Thyroid gland (tissue), 4 donors: ENCODE measurements at regions not wholly inside any gene's neighbourhood (a gene's known extent, or its start where the extent isn't known, plus 50 kb on each side); places are given as distances from the start of the nearest gene placed in this dataset.

Experiments used
- DNase-seq, 2 donors: peaks; one replicate each; pipeline ENCODE4 v3.0.0-alpha.2; 2019
- H3K27ac ChIP-seq, 3 donors: fragments of 200-600 bp; sonication (generic); 1 replicate in 2 of 3; 2 replicates in 1 of 3; pipeline ENCODE4 v1.5.1; 2016 to 2019; ENCODE audit warnings: mild to moderate bottlenecking in 1 of 3, moderate library complexity in 1 of 3
- H3K27me3 ChIP-seq: fragments of 200-600 bp; sonication (generic); one replicate; pipeline ENCODE4 v1.5.1; 2019
- H3K36me3 ChIP-seq, 2 donors: fragments of 200-600 bp; sonication (generic); one replicate each; pipeline ENCODE4 v1.5.1; 2016 to 2019
- H3K4me1 ChIP-seq, 2 donors: fragments of 200-600 bp; sonication (generic); one replicate each; pipeline ENCODE4 v1.5.1; 2017 to 2019
- H3K4me3 ChIP-seq, 3 donors: fragments of 200-600 bp; sonication (generic); replicated peaks in 1 of 3; 1 replicate in 2 of 3; 2 replicates in 1 of 3; pipeline ENCODE4 v1.5.1; 2016; ENCODE audit warnings: mild to moderate bottlenecking in 1 of 3
- H3K9me3 ChIP-seq: fragments of 200-600 bp; sonication (generic); one replicate; pipeline ENCODE4 v1.5.1; 2017
- CTCF ChIP-seq, 6 experiments: fragments of 200-600 bp in 3 of 6; fragments of 450-650 bp in 3 of 6; sonication (generic) in 3 of 6; IDR thresholded peaks; one replicate each; pipeline ENCODE4 v1.5.1; 2016 to 2019; ENCODE audit warnings: antibody characterized with exemption in 6 of 6, mild to moderate bottlenecking in 2 of 6, inconsistent platforms in 1 of 6, moderate library complexity in 1 of 6
- POLR2A ChIP-seq, 2 donors: fragments of 450-650 bp; IDR thresholded peaks; one replicate each; pipeline ENCODE4 v1.6.1; 2017; ENCODE audit warnings: antibody characterized with exemption in 2 of 2, mild to moderate bottlenecking in 2 of 2, moderate library complexity in 1 of 2
- WGBS, 2 donors: methylation state at CpG; one replicate each; pipeline ENCODE4 v1.1.5; 2017; 5-methylcytosine and 5-hydroxymethylcytosine counted together
- intact Hi-C: fragments of 100-400 bp; cut with DNase I; formaldehyde crosslinking; loops from one replicate; pipeline ENCODE4 v1.15.1; 2023

- TF ChIP-seq POLR2A (IDR thresholded peaks at IDR 0.05) (no peak), CTCF (IDR thresholded peaks at IDR 0.05) (no peak)
- Histone ChIP-seq H3K9me3 (no peaks in the 10 kb centered on the region), H3K27ac (no peak overlapping the region), H3K4me1 (no peaks in the 10 kb centered on the region), H3K27me3 (no peaks in the 10 kb centered on the region), H3K4me3 (no peak overlapping the region), H3K36me3 (no peaks in the 10 kb centered on the region)
- intact Hi-C loops: no loop called here
- 61 to 72% methylated on average over 2 of the region's 2 CpGs for WGBS, 2 donors
- no peak for DNase-seq
Measured at GRCh38 chr19:33895366-33895765, 98.7 kb downstream of the KCTD15 start.

GRCh38 chr19:33898062-33898677, 101.5 kb downstream of the KCTD15 start:
- H3K36me3 ChIP-seq: no peaks in the 10 kb centered on the region
- H3K4me3 ChIP-seq: no peak overlapping the region
- intact Hi-C loops: no loop called here
- no peaks in the 10 kb centered on the region for H3K4me1 ChIP-seq
- no peaks in the 10 kb centered on the region for H3K27me3 ChIP-seq
- no peaks in the 10 kb centered on the region for H3K9me3 ChIP-seq
- DNase-seq: no peak
- H3K27ac ChIP-seq: no peak overlapping the region
- TF ChIP-seq CTCF (IDR thresholded peaks at IDR 0.05) (no peak), POLR2A (IDR thresholded peaks at IDR 0.05) (no peak)

- intact Hi-C loops: no loop called here
- no peak for DNase-seq
- TF ChIP-seq CTCF (IDR thresholded peaks at IDR 0.05) (no peak), POLR2A (IDR thresholded peaks at IDR 0.05) (no peak)
- Histone ChIP-seq H3K9me3 (no peaks in the 10 kb centered on the region), H3K36me3 (no peaks in the 10 kb centered on the region), H3K4me3 (no peak overlapping the region), H3K4me1 (peaks cover 0 to 5% of the 10 kb centered on the region in 2 donors), H3K27me3 (no peaks in the 10 kb centered on the region), H3K27ac (no peak overlapping the region)
- 64 to 65% methylated on average over 3 of the region's 3 CpGs for WGBS, 2 donors
Measured at GRCh38 chr19:33900817-33901216, 104.1 kb downstream of the KCTD15 start.

- DNase-seq: no peak
- H3K27me3 ChIP-seq: no peaks in the 10 kb centered on the region
- no peak for TF ChIP-seq CTCF (IDR thresholded peaks at IDR 0.05)
- TF ChIP-seq POLR2A (IDR thresholded peaks at IDR 0.05): no peak
- 30 to 40% methylated on average over 3 of the region's 3 CpGs for WGBS, 2 donors
- H3K4me1 ChIP-seq: peaks cover 6 to 15% of the 10 kb centered on the region in 2 donors
- H3K36me3 ChIP-seq: no peaks in the 10 kb centered on the region
- intact Hi-C loops: no loop called here
- no peaks in the 10 kb centered on the region for H3K9me3 ChIP-seq
- no peak overlapping the region for H3K27ac ChIP-seq
- no peak overlapping the region for H3K4me3 ChIP-seq
Measured at GRCh38 chr19:33902395-33902794, 105.7 kb downstream of the KCTD15 start.

GRCh38 chr19:33902802-33903488, 106.3 kb downstream of the KCTD15 start:
- H3K27me3 ChIP-seq: no peaks in the 10 kb centered on the region

More at GRCh38 chr19:33902802-33903488, 106.3 kb downstream of the KCTD15 start:
- H3K4me3 ChIP-seq: no peak overlapping the region
- no peak for DNase-seq
- intact Hi-C loops: no loop called here
- H3K27ac ChIP-seq: no peak overlapping the region
- H3K36me3 ChIP-seq: no peaks in the 10 kb centered on the region
- WGBS, 2 donors: 78 to 79% methylated on average over 21 to 22 of the region's 22 CpGs
- no peak for TF ChIP-seq POLR2A (IDR thresholded peaks at IDR 0.05)
- no peak for TF ChIP-seq CTCF (IDR thresholded peaks at IDR 0.05)
- H3K4me1 ChIP-seq: peaks cover 6 to 15% of the 10 kb centered on the region in 2 donors
- no peaks in the 10 kb centered on the region for H3K9me3 ChIP-seq
